ENCODE measurements at regions not wholly inside any gene's neighbourhood (a gene's known extent, or its start where the extent isn't known, plus 50 kb on each side); places are given as distances from the start of the nearest gene placed in this dataset.
A peak's percentile ranks its signal among the peaks of the same experiment; 100 is the strongest.

- H3K4me3 ChIP-seq (ENCODE audit: low read depth, low read length), result no peak overlapping the region
- TF ChIP-seq, protein P1, sequence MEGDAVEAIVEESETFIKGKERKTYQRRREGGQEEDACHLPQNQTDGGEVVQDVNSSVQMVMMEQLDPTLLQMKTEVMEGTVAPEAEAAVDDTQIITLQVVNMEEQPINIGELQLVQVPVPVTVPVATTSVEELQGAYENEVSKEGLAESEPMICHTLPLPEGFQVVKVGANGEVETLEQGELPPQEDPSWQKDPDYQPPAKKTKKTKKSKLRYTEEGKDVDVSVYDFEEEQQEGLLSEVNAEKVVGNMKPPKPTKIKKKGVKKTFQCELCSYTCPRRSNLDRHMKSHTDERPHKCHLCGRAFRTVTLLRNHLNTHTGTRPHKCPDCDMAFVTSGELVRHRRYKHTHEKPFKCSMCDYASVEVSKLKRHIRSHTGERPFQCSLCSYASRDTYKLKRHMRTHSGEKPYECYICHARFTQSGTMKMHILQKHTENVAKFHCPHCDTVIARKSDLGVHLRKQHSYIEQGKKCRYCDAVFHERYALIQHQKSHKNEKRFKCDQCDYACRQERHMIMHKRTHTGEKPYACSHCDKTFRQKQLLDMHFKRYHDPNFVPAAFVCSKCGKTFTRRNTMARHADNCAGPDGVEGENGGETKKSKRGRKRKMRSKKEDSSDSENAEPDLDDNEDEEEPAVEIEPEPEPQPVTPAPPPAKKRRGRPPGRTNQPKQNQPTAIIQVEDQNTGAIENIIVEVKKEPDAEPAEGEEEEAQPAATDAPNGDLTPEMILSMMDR (IDR thresholded peaks at IDR 0.05; ENCODE audit: insufficient read depth, low read length), result no peak
- no peak for DNase-seq (ENCODE audit: low read depth)
Observed at GRCh38 chrX:68934922-68935321, 106.1 kb downstream of the EFNB1 start.

GRCh38 chrX:68934421-68934820, 105.6 kb downstream of the EFNB1 start:
- no peak overlapping the region for H3K4me3 ChIP-seq (ENCODE audit: low read depth, low read length)
- no peak for DNase-seq (ENCODE audit: low read depth)
- TF ChIP-seq, protein P1 (IDR thresholded peaks at IDR 0.05; ENCODE audit: insufficient read depth, low read length), result no peak

GRCh38 chrX:68932611-68933010, 103.8 kb downstream of the EFNB1 start:
- TF ChIP-seq, protein P1 (IDR thresholded peaks at IDR 0.05; ENCODE audit: insufficient read depth, low read length), result no peak
- DNase-seq (ENCODE audit: low read depth), result peak; percentile 46
- H3K4me3 ChIP-seq (ENCODE audit: low read depth, low read length), result no peak overlapping the region

DNA sequence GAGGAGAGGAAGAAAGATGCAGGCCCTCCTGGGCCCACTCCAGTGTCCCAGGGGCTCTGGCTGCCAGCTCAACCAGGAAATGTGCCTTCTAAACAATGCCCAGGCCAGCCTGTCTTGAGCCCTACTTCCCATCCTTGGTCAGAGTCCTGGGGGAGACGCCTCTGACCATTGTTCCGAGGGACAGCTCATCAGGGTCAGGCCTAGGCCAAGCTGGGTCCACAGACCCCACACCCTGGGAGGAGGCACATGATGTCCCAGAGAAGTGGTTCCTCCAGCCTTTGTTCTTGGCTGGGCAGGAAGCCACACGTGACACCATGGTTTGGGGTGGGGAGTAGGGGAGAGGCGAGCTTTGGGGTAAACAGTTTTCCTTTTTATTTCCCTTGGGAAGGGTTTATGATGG, 102.5 kb downstream of the EFNB1 start:
- TF ChIP-seq, protein P1 (IDR thresholded peaks at IDR 0.05; ENCODE audit: insufficient read depth, low read length), result no peak
- no peak for DNase-seq (ENCODE audit: low read depth)

DNA sequence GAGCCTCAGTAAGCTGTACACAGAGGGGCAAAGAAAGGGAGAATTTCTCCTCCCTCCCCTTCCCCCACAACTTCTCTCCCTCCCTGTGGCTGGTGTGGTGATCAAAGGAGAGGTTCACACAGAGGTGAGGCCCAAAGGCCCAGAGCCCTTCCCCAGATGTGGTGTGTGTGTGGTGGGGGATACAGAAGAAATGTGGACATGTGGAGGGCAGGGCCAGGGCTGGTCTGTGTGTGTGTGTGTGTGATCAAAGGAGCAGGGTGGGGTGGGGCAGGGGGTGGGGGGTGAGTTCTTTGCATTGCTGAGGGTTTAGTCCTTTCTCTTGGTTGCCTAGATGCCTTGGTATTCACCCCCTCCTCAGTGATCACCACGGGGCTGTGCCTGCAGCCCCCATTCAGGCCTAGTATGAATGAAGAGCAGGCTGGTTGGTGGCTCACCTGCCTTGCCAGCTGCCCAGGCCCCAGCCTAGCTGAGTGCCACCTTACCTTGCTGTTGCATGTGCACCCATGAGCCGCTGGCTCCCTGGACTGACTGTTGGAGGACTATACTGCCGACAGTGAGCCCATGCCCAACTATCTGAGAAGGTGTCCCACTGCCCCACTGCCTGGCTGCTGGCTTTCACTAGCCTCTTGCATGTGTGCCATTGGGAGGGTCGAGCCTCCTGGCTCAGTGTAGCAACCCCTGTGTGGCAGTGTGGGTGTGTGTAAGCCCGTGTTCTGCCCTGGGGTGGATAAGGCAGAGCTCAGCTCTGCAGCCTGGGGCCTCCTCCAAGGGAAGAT, 101.9 kb downstream of the EFNB1 start:
- no peak overlapping the region for H3K4me3 ChIP-seq (ENCODE audit: low read depth, low read length)
- TF ChIP-seq, protein P1 (IDR thresholded peaks at IDR 0.05; ENCODE audit: insufficient read depth, low read length), result no peak
- no peak for DNase-seq (ENCODE audit: low read depth)

More for the DNA sequence above, 102.5 kb downstream of the EFNB1 start:
- no peak overlapping the region for H3K4me3 ChIP-seq (ENCODE audit: low read depth, low read length)

- TF ChIP-seq, protein P1 (IDR thresholded peaks at IDR 0.05; ENCODE audit: insufficient read depth, low read length), result no peak
- peak; percentile 70 for DNase-seq (ENCODE audit: low read depth)
- H3K4me3 ChIP-seq (ENCODE audit: low read depth, low read length), result no peak overlapping the region
Observed at GRCh38 chrX:68929332-68930150, 100.7 kb downstream of the EFNB1 start.

Data from fibroblast of the aortic adventitia (primary cell).